MCF 10A (cell line): ENCODE measurements at regions not wholly inside any gene's neighbourhood (a gene's known extent, or its start where the extent isn't known, plus 50 kb on each side); places are given as distances from the start of the nearest gene placed in this dataset.

Source experiments
- BruUV-seq: library from RNA; stranded (reverse); fragments of 400-500 nt; replicated peaks from 2 replicates; lab custom pipeline; 2021; lab: Mats Ljungman, UMichigan
- CTCF ChIA-PET: fragments of 300-600 bp; sonication (Branson Sonifier 250); formaldehyde crosslinking; extraction: SDS; loops from one replicate; lab custom pipeline; 2021; ENCODE audit warnings: antibody characterized with exemption, inconsistent platforms; lab: Yijun Ruan, JAX
- POLR2A ChIA-PET: fragments of 300-600, 350-650 bp; sonication (Branson Sonifier 250); formaldehyde crosslinking; extraction: SDS; loops from one replicate; lab custom pipeline; 2020; ENCODE audit warnings: antibody characterized with exemption, inconsistent platforms; lab: Yijun Ruan, JAX
- DNase-seq: peaks from one replicate; pipeline ENCODE4 v3.0.0-alpha.2; 2018; ENCODE audit not compliant: unreplicated experiment
- H3K27ac Mint-ChIP-seq: one replicate; pipeline ENCODE4 v1.8.0; 2022; ENCODE audit warnings: mild to moderate bottlenecking, low read depth, mixed read lengths; ENCODE audit not compliant: unreplicated experiment
- H3K27me3 Mint-ChIP-seq: one replicate; pipeline ENCODE4 v1.8.0; 2022; ENCODE audit warnings: mixed read lengths; ENCODE audit not compliant: insufficient read depth, unreplicated experiment
- H3K36me3 Mint-ChIP-seq: one replicate; pipeline ENCODE4 v1.8.0; 2022; ENCODE audit warnings: mild to moderate bottlenecking, moderate library complexity, mixed read lengths; ENCODE audit not compliant: insufficient read depth, unreplicated experiment
- H3K4me1 Mint-ChIP-seq: one replicate; pipeline ENCODE4 v1.8.0; 2022; ENCODE audit warnings: mixed read lengths; ENCODE audit not compliant: insufficient read depth, unreplicated experiment
- H3K4me3 Mint-ChIP-seq: one replicate; pipeline ENCODE4 v1.8.0; 2022; ENCODE audit warnings: mild to moderate bottlenecking, moderate library complexity, mixed read lengths; ENCODE audit not compliant: unreplicated experiment
- H3K9me3 Mint-ChIP-seq: one replicate; pipeline ENCODE4 v1.8.0; 2022; ENCODE audit warnings: mixed read lengths; ENCODE audit not compliant: unreplicated experiment
- CTCF ChIP-seq: fragments of 200-600 bp; IDR thresholded peaks from one replicate; pipeline ENCODE4 v1.8.0; 2022; ENCODE audit warnings: antibody characterized with exemption, mild to moderate bottlenecking; ENCODE audit not compliant: unreplicated experiment
- intact Hi-C: fragments of 100-400 bp; cut with micrococcal nuclease; formaldehyde crosslinking; loops from 2 replicates; pipeline ENCODE4 v1.14.1; 2022

DNA sequence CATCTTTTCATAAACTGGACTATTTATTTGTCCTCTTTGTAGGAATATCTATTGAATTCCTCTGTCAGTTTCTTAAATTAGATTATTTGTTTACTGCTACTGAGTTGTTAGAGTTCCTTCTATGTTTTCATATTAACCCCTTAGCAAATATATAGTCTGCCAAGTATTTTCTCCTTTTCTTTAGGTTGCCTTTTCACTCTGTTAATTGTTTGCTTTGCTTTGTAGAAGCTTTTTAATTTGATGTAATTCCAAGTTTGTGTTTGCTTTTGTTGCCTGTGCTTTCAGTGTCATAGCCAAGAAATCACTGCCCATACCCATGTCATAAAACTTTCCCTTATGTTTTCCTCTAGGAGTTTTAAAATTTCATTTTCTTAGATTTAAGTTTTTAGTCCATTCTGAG lies 256.2 kb upstream of the SEMA3A start:
- no TSS peak for BruUV-seq
- Mint-ChIP-seq H3K4me1 (no peaks in the 10 kb centered on the region), H3K36me3 (no peaks in the 10 kb centered on the region), H3K9me3 (no peaks in the 10 kb centered on the region), H3K27me3 (no peaks in the 10 kb centered on the region), H3K27ac (no peak overlapping the region), H3K4me3 (no peak overlapping the region)
- no peak for DNase-seq
- intact Hi-C loops: no loop called here
- no peak for TF ChIP-seq CTCF
- ChIA-PET CTCF (no interaction called here), POLR2A (interaction anchor here (0.7 kb wide), 1 partner anchor 552 kb away, joined by 3 read pairs; no protein-coding TSS in a partner anchor)

DNA sequence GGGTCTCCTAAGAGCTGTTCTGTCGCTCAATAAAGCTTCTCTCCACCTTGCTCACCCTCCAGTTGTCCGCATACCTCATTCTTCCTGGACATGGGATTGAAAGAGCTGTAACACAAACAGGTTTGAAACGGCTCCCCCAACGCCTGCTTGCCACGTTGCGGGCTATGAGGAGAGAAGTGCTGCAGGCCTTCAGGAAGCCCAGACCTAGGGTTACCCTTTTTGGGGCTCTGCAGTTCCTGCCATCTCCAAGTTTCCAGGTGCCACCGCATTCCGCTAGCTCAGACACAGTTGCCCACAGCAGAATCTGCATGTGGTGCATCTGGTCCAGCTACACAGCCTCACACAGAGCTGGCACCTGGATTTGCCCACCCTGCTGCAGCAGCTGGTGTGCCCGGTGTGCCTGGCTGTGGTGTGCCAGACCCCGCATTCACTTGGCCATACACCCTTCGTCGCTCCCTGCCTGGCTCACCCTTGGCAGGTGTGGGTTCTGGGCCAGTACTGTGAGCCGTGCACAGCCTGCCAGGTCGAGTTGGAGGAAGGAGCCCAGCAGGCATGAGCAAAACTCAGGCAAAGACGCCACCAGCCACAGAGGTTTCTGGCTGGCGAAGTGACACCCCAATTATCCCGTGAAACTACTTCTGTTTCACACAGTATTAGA lies 253.2 kb upstream of the SEMA3A start:
- H3K36me3 Mint-ChIP-seq: no peaks in the 10 kb centered on the region
- H3K4me1 Mint-ChIP-seq: no peaks in the 10 kb centered on the region
- H3K27me3 Mint-ChIP-seq: no peaks in the 10 kb centered on the region
- H3K9me3 Mint-ChIP-seq: no peaks in the 10 kb centered on the region
- no peak overlapping the region for H3K4me3 Mint-ChIP-seq
- no peak for DNase-seq
- POLR2A ChIA-PET: no interaction called here
- intact Hi-C loops: no loop called here
- CTCF ChIA-PET: no interaction called here
- H3K27ac Mint-ChIP-seq: no peak overlapping the region
- no peak for TF ChIP-seq CTCF
- no TSS peak for BruUV-seq

DNA sequence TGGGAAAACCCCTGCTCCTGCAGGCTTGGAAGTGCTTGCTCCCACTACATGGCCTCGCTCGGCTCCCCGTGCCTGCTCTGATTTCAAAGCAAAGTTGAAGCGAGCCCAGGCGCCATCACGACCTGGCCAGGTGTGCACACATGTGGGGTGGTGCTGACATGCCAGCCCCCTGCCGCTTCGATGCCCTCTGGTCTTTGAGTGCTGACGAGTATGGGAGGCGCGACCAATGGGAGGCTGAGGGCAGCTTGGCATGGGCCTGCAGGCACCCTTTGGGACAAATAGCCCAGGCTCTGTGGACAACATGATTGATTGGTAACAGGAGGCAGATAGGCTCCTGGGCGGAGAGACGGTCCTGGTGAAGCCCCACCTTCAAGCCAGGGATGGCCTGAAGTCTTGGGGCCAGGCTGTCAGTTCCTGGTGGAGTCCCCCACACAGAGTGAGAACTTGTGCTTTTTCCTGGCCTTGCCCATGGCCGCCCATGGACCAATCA lies 252.4 kb upstream of the SEMA3A start:
- TF ChIP-seq CTCF: no peak
- Mint-ChIP-seq H3K4me1 (no peaks in the 10 kb centered on the region), H3K9me3 (no peaks in the 10 kb centered on the region), H3K4me3 (no peak overlapping the region), H3K27me3 (no peaks in the 10 kb centered on the region), H3K27ac (no peak overlapping the region), H3K36me3 (no peaks in the 10 kb centered on the region)
- BruUV-seq: no TSS peak
- ChIA-PET POLR2A (no interaction called here), CTCF (no interaction called here)
- DNase-seq: no peak
- intact Hi-C loops: no loop called here

GRCh38 chr7:84425702-84426259 lies 231.2 kb upstream of the SEMA3A start:
- Mint-ChIP-seq H3K36me3 (no peaks in the 10 kb centered on the region), H3K27me3 (no peaks in the 10 kb centered on the region), H3K9me3 (no peaks in the 10 kb centered on the region), H3K4me1 (no peaks in the 10 kb centered on the region), H3K4me3 (no peak overlapping the region), H3K27ac (no peak overlapping the region)
- no peak for TF ChIP-seq CTCF
- BruUV-seq: no TSS peak
- no peak for DNase-seq
- ChIA-PET CTCF (interaction anchor here (0.5 to 0.9 kb wide), 2 partner anchors 355 to 489 kb away, joined by 3 read pairs; no protein-coding TSS in a partner anchor), POLR2A (no interaction called here)
- intact Hi-C loops: no loop called here
